Gastrocnemius medialis (tissue), 4 donors: ENCODE measurements at regions not wholly inside any gene's neighbourhood (a gene's known extent, or its start where the extent isn't known, plus 50 kb on each side); places are given as distances from the start of the nearest gene placed in this dataset.
"Not testable (repeated sequence)": the region's sequence is repeated elsewhere in the genome, so short reads cannot be mapped to it uniquely, and the experiment has no call there.

Experiments used
- CTCF ChIP-seq, 5 experiments: fragments of 450-650 bp in 3 of 5; fragments of 200-600 bp in 2 of 5; sonication (generic) in 2 of 5; IDR thresholded peaks in 4 of 5; conservative IDR thresholded peaks in 1 of 5; 1 replicate in 4 of 5; 2 replicates in 1 of 5; pipeline ENCODE4 v1.5.1; 2016 to 2019; ENCODE audit warnings: antibody characterized with exemption in 5 of 5, mild to moderate bottlenecking in 3 of 5, moderate library complexity in 3 of 5
- POLR2A ChIP-seq, 2 donors: fragments of 450-650 bp; IDR thresholded peaks; one replicate each; pipeline ENCODE4 v1.6.1; 2017; ENCODE audit warnings: antibody characterized with exemption in 2 of 2, mild to moderate bottlenecking in 2 of 2, moderate library complexity in 2 of 2

- not testable (repeated sequence) for TF ChIP-seq CTCF (IDR thresholded peaks at IDR 0.05 in 4 of 5, conservative IDR thresholded peaks at IDR 0.05 in 1 of 5); POLR2A (IDR thresholded peaks at IDR 0.05)
These were observed 267.4 kb downstream of the HINT1 start for GRCh38 chr5:130897537-130898195.
